K562 (cell line): ENCODE measurements at regions not wholly inside any gene's neighbourhood (a gene's known extent, or its start where the extent isn't known, plus 50 kb on each side); places are given as distances from the start of the nearest gene placed in this dataset.

Source experiments
- ADNP ChIP-seq: fragments of 200-800 bp; sonication (Bioruptor generic); IDR thresholded peaks from 2 replicates; pipeline ENCODE4 v1.6.1; 2016; ENCODE audit warnings: missing genetic modification characterization, missing compliant biosample characterization
- TEAD4 ChIP-seq, 2 experiments: sonication (generic) in 1 of 2; formaldehyde crosslinking in 1 of 2; IDR thresholded peaks; 2 replicates each; pipeline versions ENCODE4 v1.6.1 to v1.8.0; 2012 to 2022; ENCODE audit warnings: borderline replicate concordance in 1 of 2, inconsistent platforms in 1 of 2, low read length in 1 of 2, mild to moderate bottlenecking in 1 of 2, missing genetic modification reagents in 1 of 2
- U2AF1 ChIP-seq: fragments of 200-400 bp; formaldehyde crosslinking; optimal IDR thresholded peaks from 2 replicates; pipeline ENCODE3; 2017; ENCODE audit warnings: mild to moderate bottlenecking, low read depth, low read length, moderate library complexity
- TF ChIP-seq, protein P1 (sequence below), 3 experiments: IDR thresholded peaks in 2 of 3; conservative IDR thresholded peaks in 1 of 3; 2 replicates each; pipeline ENCODE4 v1.5.1; 2011 to 2012; ENCODE audit warnings: low read length in 3 of 3, mild to moderate bottlenecking in 3 of 3, control low read depth in 2 of 3, improper control_type of control experiment in 1 of 3, inconsistent platforms in 1 of 3, low read depth in 1 of 3, mixed read lengths in 1 of 3, moderate library complexity in 1 of 3; ENCODE audit not compliant: insufficient read depth in 2 of 3

GRCh38 chr7:79911420-79911819 lies 223.2 kb upstream of the GNAI1 start:
- TF ChIP-seq, protein P1, sequence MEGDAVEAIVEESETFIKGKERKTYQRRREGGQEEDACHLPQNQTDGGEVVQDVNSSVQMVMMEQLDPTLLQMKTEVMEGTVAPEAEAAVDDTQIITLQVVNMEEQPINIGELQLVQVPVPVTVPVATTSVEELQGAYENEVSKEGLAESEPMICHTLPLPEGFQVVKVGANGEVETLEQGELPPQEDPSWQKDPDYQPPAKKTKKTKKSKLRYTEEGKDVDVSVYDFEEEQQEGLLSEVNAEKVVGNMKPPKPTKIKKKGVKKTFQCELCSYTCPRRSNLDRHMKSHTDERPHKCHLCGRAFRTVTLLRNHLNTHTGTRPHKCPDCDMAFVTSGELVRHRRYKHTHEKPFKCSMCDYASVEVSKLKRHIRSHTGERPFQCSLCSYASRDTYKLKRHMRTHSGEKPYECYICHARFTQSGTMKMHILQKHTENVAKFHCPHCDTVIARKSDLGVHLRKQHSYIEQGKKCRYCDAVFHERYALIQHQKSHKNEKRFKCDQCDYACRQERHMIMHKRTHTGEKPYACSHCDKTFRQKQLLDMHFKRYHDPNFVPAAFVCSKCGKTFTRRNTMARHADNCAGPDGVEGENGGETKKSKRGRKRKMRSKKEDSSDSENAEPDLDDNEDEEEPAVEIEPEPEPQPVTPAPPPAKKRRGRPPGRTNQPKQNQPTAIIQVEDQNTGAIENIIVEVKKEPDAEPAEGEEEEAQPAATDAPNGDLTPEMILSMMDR (IDR thresholded peaks at IDR 0.05 in 2 of 3, conservative IDR thresholded peaks at IDR 0.05 in 1 of 3; ENCODE audit: insufficient read depth in 2 of 3, low read depth in 1 of 3, low read length in 3 of 3): no peak
- no peak for TF ChIP-seq ADNP (tag)
- TF ChIP-seq TEAD4 (IDR thresholded peaks at IDR 0.05; ENCODE audit: low read length): no peak
- no peak for TF ChIP-seq TEAD4 (CRISPR knock-in tag; IDR thresholded peaks at IDR 0.05; ENCODE audit: borderline replicate concordance)
- no peak for TF ChIP-seq U2AF1
